ENCODE measurements at regions not wholly inside any gene's neighbourhood (a gene's known extent, or its start where the extent isn't known, plus 50 kb on each side); places are given as distances from the start of the nearest gene placed in this dataset.

GRCh38 chr6:71139249-71139648, 149.4 kb upstream of the OGFRL1 start (continued):
- TF ChIP-seq KLF17 (tag by site-specific recombination; IDR thresholded peaks at IDR 0.05), result no peak
- TF ChIP-seq ZNF561 (tag by site-specific recombination; IDR thresholded peaks at IDR 0.05; ENCODE audit: borderline replicate concordance), result no peak

- Histone ChIP-seq H3K4me1 (ENCODE audit: control insufficient read depth, insufficient read depth, low read length) (no peaks in the 10 kb centered on the region), H3K4me3 (ENCODE audit: low read depth, low read length) (no peak overlapping the region), H3K9me3 (ENCODE audit: control insufficient read depth, insufficient read depth, low read depth, low read length) (no peaks in the 10 kb centered on the region), H3K36me3 (ENCODE audit: control insufficient read depth in 2 of 2, insufficient read depth in 1 of 2, low read length in 2 of 2) (no peaks in the 10 kb centered on the region), H3K27ac (ENCODE audit: extremely low read depth, low read depth, low read length) (no peak overlapping the region)
- TF ChIP-seq ZNF394 (tag by site-specific recombination; IDR thresholded peaks at IDR 0.05; ENCODE audit: borderline replicate concordance) (no peak), ZFP3 (tag by site-specific recombination; IDR thresholded peaks at IDR 0.05; ENCODE audit: low read depth) (no peak), ZNF571 (tag by site-specific recombination; IDR thresholded peaks at IDR 0.05) (no peak), ZNF311 (tag by site-specific recombination; IDR thresholded peaks at IDR 0.05; ENCODE audit: borderline replicate concordance) (no peak), ZNF768 (tag by site-specific recombination; IDR thresholded peaks at IDR 0.05) (no peak), ZNF544 (tag by site-specific recombination; IDR thresholded peaks at IDR 0.05) (no peak), FEZF1 (tag by site-specific recombination; IDR thresholded peaks at IDR 0.05) (no peak), ZNF658 (tag by site-specific recombination; IDR thresholded peaks at IDR 0.05) (no peak), ZNF830 (tag by site-specific recombination; IDR thresholded peaks at IDR 0.05; ENCODE audit: low read depth) (no peak), ZNF426 (tag by site-specific recombination; IDR thresholded peaks at IDR 0.05) (no peak), TSHZ1 (tag by site-specific recombination; IDR thresholded peaks at IDR 0.05; ENCODE audit: borderline replicate concordance) (no peak), GFI1B (tag by site-specific recombination; IDR thresholded peaks at IDR 0.05) (no peak)
- ChIA-PET POLR2A (no interaction called here), CTCF (interaction anchor here (1.0 kb wide), 1 partner anchor 8 kb away, joined by 3 read pairs; no protein-coding TSS in a partner anchor)
These were observed 134.8 kb upstream of the OGFRL1 start for GRCh38 chr6:71153755-71154325.

GRCh38 chr6:71157345-71157744, 131.3 kb upstream of the OGFRL1 start:
- TF ChIP-seq ZNF391 (tag by site-specific recombination; IDR thresholded peaks at IDR 0.05; ENCODE audit: borderline replicate concordance, low read depth) (no peak), TCF7L2 (IDR thresholded peaks at IDR 0.05; ENCODE audit: borderline replicate concordance, low read depth, low read length) (no peak), PRDM1 (tag by site-specific recombination; IDR thresholded peaks at IDR 0.05) (no peak), ZNF138 (tag by site-specific recombination; IDR thresholded peaks at IDR 0.05; ENCODE audit: borderline replicate concordance) (no peak), ZSCAN16 (tag by site-specific recombination; IDR thresholded peaks at IDR 0.05) (no peak), ZNF394 (tag by site-specific recombination; IDR thresholded peaks at IDR 0.05; ENCODE audit: borderline replicate concordance) (no peak), ZNF692 (tag by site-specific recombination; IDR thresholded peaks at IDR 0.05) (no peak), ZNF701 (tag by site-specific recombination; IDR thresholded peaks at IDR 0.05) (no peak), ZNF623 (tag by site-specific recombination; IDR thresholded peaks at IDR 0.05) (no peak)

More at GRCh38 chr6:71157345-71157744, 131.3 kb upstream of the OGFRL1 start:
- POLR2A ChIA-PET, result no interaction called here
- Histone ChIP-seq H3K27ac (ENCODE audit: extremely low read depth, low read depth, low read length) (no peak overlapping the region), H3K9me3 (ENCODE audit: control insufficient read depth, insufficient read depth, low read depth, low read length) (no peaks in the 10 kb centered on the region), H3K4me1 (ENCODE audit: control insufficient read depth, insufficient read depth, low read length) (no peaks in the 10 kb centered on the region), H3K36me3 (ENCODE audit: control insufficient read depth in 2 of 2, insufficient read depth in 1 of 2, low read length in 2 of 2) (no peaks in the 10 kb centered on the region), H3K4me3 (ENCODE audit: low read depth, low read length) (no peak overlapping the region)
- CTCF ChIA-PET, result interaction anchor here (0.7 kb wide), 1 partner anchor 440 kb away, joined by 3 read pairs; no protein-coding TSS in a partner anchor

All from HEK293 (cell line).